C4-2B (cell line): ENCODE measurements at regions not wholly inside any gene's neighbourhood (a gene's known extent, or its start where the extent isn't known, plus 50 kb on each side); places are given as distances from the start of the nearest gene placed in this dataset.

ENCODE experiments used
- H3K27ac ChIP-seq: fragments of 450-650 bp; 2 replicates; pipeline ENCODE4 v1.5.1; 2017
- ZFX ChIP-seq: fragments of 450-650 bp; IDR thresholded peaks from 2 replicates; pipeline ENCODE4 v1.6.1; 2017
- TF ChIP-seq, protein P1 (sequence below): fragments of 450-650 bp; conservative IDR thresholded peaks from 2 replicates; pipeline ENCODE4 v1.5.1; 2017; ENCODE audit warnings: mild to moderate bottlenecking

DNA sequence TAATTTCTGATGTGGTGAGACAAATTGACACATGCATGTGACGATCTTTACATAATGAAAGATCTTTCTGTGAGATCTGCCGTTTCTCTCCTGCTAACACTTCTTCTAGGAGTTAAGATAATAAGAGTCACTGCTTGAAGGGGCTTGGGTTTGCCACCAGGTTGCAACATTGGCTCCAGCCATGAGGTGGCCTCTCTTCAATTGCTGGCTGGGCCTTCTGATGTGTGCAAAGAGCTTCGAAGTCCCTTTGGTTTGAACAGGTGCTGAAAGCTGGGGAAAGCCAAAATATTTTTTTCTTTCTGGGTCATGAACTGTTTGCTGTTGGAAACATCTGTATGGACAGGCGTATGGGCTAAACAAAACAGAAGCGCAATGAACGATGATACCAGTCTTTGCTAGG is 204.1 kb upstream of the SALL1 start:
- H3K27ac ChIP-seq: no peak overlapping the region
- TF ChIP-seq ZFX: no peak
- TF ChIP-seq, protein P1, sequence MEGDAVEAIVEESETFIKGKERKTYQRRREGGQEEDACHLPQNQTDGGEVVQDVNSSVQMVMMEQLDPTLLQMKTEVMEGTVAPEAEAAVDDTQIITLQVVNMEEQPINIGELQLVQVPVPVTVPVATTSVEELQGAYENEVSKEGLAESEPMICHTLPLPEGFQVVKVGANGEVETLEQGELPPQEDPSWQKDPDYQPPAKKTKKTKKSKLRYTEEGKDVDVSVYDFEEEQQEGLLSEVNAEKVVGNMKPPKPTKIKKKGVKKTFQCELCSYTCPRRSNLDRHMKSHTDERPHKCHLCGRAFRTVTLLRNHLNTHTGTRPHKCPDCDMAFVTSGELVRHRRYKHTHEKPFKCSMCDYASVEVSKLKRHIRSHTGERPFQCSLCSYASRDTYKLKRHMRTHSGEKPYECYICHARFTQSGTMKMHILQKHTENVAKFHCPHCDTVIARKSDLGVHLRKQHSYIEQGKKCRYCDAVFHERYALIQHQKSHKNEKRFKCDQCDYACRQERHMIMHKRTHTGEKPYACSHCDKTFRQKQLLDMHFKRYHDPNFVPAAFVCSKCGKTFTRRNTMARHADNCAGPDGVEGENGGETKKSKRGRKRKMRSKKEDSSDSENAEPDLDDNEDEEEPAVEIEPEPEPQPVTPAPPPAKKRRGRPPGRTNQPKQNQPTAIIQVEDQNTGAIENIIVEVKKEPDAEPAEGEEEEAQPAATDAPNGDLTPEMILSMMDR: no peak

DNA sequence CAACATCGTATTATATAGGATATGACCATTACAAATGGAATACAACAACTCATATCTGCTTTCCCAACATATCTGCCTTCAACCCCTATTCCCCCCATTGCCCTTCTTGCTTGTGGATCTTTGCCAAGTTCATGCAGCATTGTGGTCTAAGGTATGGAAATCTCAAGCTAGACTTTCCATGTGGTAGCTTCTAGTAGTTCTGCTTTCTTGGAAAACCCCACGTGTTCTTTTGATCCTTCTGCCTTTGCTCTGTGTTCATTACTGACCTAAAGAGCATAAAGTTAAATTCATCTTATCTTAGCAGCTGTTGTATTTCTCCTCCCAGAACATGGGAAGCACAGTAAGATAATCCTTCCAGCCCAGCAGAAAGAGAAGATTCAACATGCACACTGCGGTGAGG is 202.0 kb upstream of the SALL1 start:
- TF ChIP-seq, protein P1: no peak
- no peak for TF ChIP-seq ZFX
- H3K27ac ChIP-seq: no peak overlapping the region

DNA sequence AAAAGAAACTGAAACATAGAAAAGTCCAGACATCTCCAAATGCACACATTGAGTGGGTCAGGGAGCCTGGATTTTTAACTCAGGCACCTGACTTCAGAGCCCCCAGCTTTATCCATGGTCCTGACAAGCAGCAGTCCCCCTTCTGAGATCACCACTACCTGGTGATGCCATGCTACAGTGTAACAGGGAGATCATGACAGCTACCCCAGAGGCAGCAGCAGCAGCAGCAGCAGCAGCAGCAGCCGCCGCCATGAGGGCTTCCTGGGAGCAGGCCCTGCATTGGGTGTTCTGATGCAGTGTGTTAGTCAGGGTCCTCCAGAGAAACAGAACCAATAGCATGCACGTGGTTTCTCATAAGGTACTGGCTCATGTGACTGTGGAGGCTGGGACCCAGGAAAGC is 198.6 kb upstream of the SALL1 start:
- TF ChIP-seq, protein P1: no peak
- no peak for TF ChIP-seq ZFX

DNA sequence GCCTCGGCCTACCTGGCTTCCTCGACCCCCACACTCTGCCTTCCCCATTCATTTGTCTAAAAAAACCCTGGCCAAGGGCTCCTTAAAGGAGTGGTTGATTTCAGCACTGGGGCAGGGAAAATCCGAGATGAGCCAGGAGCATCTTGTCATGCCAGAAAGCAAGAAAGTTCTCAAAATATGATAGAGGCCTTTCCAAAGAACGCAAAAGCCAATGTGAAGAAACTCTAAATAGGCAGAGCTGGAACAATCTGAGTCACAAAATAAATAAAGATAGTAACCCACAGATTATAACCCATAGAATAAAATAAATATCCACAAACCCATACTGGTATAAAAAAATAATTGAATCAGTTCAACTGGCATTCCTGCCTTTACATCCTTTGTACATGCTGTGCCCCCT is 192.3 kb upstream of the SALL1 start:
- TF ChIP-seq ZFX: no peak
- TF ChIP-seq, protein P1: no peak
- no peak overlapping the region for H3K27ac ChIP-seq

More for the DNA sequence above, 198.6 kb upstream of the SALL1 start:
- H3K27ac ChIP-seq: no peak overlapping the region

DNA sequence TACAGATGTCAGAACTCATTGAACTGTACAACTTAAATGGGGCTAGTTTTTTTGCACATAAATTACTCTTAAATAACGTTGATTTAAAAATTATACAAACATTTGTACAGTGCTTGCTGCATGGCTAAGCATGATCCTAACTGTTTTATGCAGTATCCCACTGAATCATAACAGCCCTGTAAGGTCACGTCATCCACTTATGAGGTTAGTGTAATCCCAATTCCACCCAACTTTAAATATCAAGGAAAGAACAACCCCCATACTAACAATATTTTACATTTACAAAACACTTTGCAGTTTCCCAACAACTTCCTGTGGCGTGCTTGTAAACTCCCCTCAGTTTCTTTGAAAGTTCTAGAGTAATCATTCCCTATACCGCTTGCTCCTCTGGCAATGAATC is 190.1 kb upstream of the SALL1 start:
- no peak overlapping the region for H3K27ac ChIP-seq
- no peak for TF ChIP-seq ZFX
- TF ChIP-seq, protein P1: no peak

DNA sequence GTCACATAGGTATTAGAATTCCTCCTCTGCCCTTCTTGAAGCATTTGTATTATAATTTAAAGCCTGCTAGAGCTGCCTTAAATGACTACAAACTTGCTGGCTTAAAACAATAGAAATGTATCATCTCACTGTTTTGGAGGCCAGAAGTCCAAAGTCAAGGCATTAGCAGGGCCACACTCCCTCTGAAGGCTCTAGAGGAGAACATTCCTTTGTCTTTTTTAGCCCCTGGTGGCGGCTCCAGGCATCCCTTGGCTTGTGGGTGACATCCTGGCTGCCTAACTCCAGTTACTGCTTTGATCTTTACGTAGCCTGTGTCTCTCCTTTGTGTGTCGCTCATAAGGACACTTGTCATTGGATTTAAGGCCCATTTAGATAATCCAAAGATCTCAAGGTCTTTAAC is 186.6 kb upstream of the SALL1 start:
- TF ChIP-seq, protein P1: peak; percentile 16
- no peak for TF ChIP-seq ZFX
- H3K27ac ChIP-seq: no peak overlapping the region

DNA sequence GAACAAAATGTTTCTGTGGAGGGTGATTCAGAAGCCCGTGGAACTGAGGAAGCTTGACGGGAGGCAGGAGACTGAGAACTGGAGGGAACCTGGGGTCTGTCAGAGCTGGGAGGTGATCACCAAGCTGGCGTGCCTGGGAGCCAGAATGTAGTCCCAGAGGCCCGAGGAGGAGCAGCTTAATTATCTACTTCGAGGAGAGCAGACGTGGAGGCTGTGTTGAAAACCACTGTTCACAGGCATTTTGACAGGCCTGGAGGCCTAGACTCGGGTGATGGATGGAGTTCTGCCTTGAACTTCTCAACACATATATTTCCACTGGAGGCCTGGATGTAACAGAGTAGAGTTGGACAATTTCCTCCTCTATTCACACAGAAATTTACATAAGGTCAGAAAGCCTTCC is 177.7 kb upstream of the SALL1 start:
- no peak overlapping the region for H3K27ac ChIP-seq
- TF ChIP-seq, protein P1: no peak
- TF ChIP-seq ZFX: no peak
